HG03442 (cell line): ENCODE measurements at regions not wholly inside any gene's neighbourhood (a gene's known extent, or its start where the extent isn't known, plus 50 kb on each side); places are given as distances from the start of the nearest gene placed in this dataset.
"Not testable (repeated sequence)": the region's sequence is repeated elsewhere in the genome, so short reads cannot be mapped to it uniquely, and the experiment has no call there.

ENCODE experiments used
- ATAC-seq: cut with Tn5 transposase; IDR thresholded peaks from one replicate; pipeline ENCODE4 v1.9.1; 2021; ENCODE audit warnings: mild to moderate bottlenecking, moderate library complexity; ENCODE audit not compliant: unreplicated experiment

GRCh38 chr5:117380316-117380715 lies 805.7 kb upstream of the SEMA6A start:
- ATAC-seq, result no peak

GRCh38 chr5:117379521-117379920 lies 804.9 kb upstream of the SEMA6A start:
- ATAC-seq, result no peak

GRCh38 chr5:117376748-117377147 lies 802.1 kb upstream of the SEMA6A start:
- ATAC-seq, result no peak

- ATAC-seq, result no peak
Measured at GRCh38 chr5:117359895-117360294, 785.3 kb upstream of the SEMA6A start.

GRCh38 chr5:117357886-117358285 lies 783.3 kb upstream of the SEMA6A start:
- no peak for ATAC-seq

- ATAC-seq, result no peak
Measured at GRCh38 chr5:117347280-117347679, 772.7 kb upstream of the SEMA6A start.

- not testable (repeated sequence) for ATAC-seq
Measured at GRCh38 chr5:117343726-117344125, 769.1 kb upstream of the SEMA6A start.

GRCh38 chr5:117337064-117337749 lies 762.6 kb upstream of the SEMA6A start:
- no peak for ATAC-seq

GRCh38 chr5:117336208-117336607 lies 761.6 kb upstream of the SEMA6A start:
- no peak for ATAC-seq

GRCh38 chr5:117333011-117333410 lies 758.4 kb upstream of the SEMA6A start:
- ATAC-seq, result no peak

GRCh38 chr5:117332341-117332740 lies 757.7 kb upstream of the SEMA6A start:
- ATAC-seq, result no peak

GRCh38 chr5:117327511-117327910 lies 752.9 kb upstream of the SEMA6A start:
- no peak for ATAC-seq

GRCh38 chr5:117326997-117327396 lies 752.4 kb upstream of the SEMA6A start:
- no peak for ATAC-seq

- no peak for ATAC-seq
Measured at GRCh38 chr5:117318528-117318927, 743.9 kb upstream of the SEMA6A start.

- no peak for ATAC-seq
Measured at GRCh38 chr5:117315170-117315569, 740.5 kb upstream of the SEMA6A start.

GRCh38 chr5:117304512-117305107 lies 730.0 kb upstream of the SEMA6A start:
- not testable (repeated sequence) for ATAC-seq

- ATAC-seq, result no peak
Measured at GRCh38 chr5:117302949-117303348, 728.3 kb upstream of the SEMA6A start.

- no peak for ATAC-seq
Measured at GRCh38 chr5:117302473-117302872, 727.9 kb upstream of the SEMA6A start.

- no peak for ATAC-seq
Measured at GRCh38 chr5:117299936-117300328, 725.3 kb upstream of the SEMA6A start.

- ATAC-seq, result no peak
Measured at GRCh38 chr5:117299224-117299935, 724.8 kb upstream of the SEMA6A start.

- ATAC-seq, result no peak
Measured at GRCh38 chr5:117296872-117297271, 722.2 kb upstream of the SEMA6A start.

- no peak for ATAC-seq
Measured at GRCh38 chr5:117295941-117296340, 721.3 kb upstream of the SEMA6A start.
